GM12878 (cell line): ENCODE measurements at regions not wholly inside any gene's neighbourhood (a gene's known extent, or its start where the extent isn't known, plus 50 kb on each side); places are given as distances from the start of the nearest gene placed in this dataset.

Experiments used
- ATAC-seq: fragments of 200-7000 bp; cut with Tn5 transposase; 3 replicates; pipeline ENCODE4 v1.9.1; 2020; ENCODE audit warnings: mild to moderate bottlenecking, moderate library complexity
- BruUV-seq: library from RNA; stranded (reverse); fragments of 400-500 nt; replicated peaks from 2 replicates; lab custom pipeline; 2021; lab: Mats Ljungman, UMichigan
- CTCF ChIA-PET: fragments of 300-600 bp; sonication (Branson Sonifier 250); formaldehyde crosslinking; extraction: SDS; loops from one replicate; lab custom pipeline; 2021; ENCODE audit warnings: inconsistent platforms; lab: Yijun Ruan, JAX
- POLR2A ChIA-PET: fragments of 350-600 bp; formaldehyde crosslinking; extraction: SDS; loops from one replicate; lab custom pipeline; 2021; ENCODE audit warnings: inconsistent platforms; lab: Charles Lee
- RAD21 ChIA-PET: fragments of 300-600 bp; sonication (Branson Sonifier 250); formaldehyde crosslinking; loops from one replicate; lab custom pipeline; 2023; ENCODE audit warnings: antibody characterized with exemption; ENCODE audit not compliant: unreplicated experiment; lab: Charles Lee
- SMC1A ChIA-PET: fragments of 300-600 bp; sonication (Branson Sonifier 250); formaldehyde crosslinking; loops from one replicate; lab custom pipeline; 2023; ENCODE audit not compliant: unreplicated experiment, uncharacterized antibody; lab: Charles Lee
- DNase-seq: peaks from one replicate; pipeline ENCODE4 v3.0.0-alpha.2; 2011; ENCODE audit warnings: low read depth, low spot score
- FAIRE-seq: peaks from 3 replicates; lab custom pipeline; 2011; peaks lifted over from hg19 to GRCh38; lab: Jason Lieb, UNC
- H2AFZ ChIP-seq: 2 replicates; pipeline ENCODE4 v1.6.0; 2011; ENCODE audit warnings: low read depth, low read length, control low read depth; ENCODE audit not compliant: control insufficient read depth
- H3K27ac ChIP-seq: 2 replicates; pipeline ENCODE4 v1.5.1; 2011; ENCODE audit warnings: control low read depth; ENCODE audit not compliant: control insufficient read depth, insufficient read depth
- H3K27me3 ChIP-seq, 2 experiments: replicated peaks in 1 of 2; 2 replicates each; pipeline versions ENCODE4 v1.6.0 to v1.6.1; 2011; ENCODE audit warnings: low read length in 1 of 2; ENCODE audit not compliant: control insufficient read depth in 2 of 2, insufficient read depth in 2 of 2
- H3K36me3 ChIP-seq, 2 experiments: 2 replicates each; pipeline ENCODE4 v1.5.1; 2011; ENCODE audit warnings: low read length in 1 of 2; ENCODE audit not compliant: control insufficient read depth in 2 of 2, insufficient read depth in 2 of 2
- H3K4me1 ChIP-seq: 2 replicates; pipeline ENCODE4 v1.6.1; 2011; ENCODE audit warnings: mild to moderate bottlenecking, low read length, moderate library complexity, mixed read lengths; ENCODE audit not compliant: control insufficient read depth, insufficient read depth
- H3K4me2 ChIP-seq: 2 replicates; pipeline ENCODE4 v1.6.0; 2011; ENCODE audit warnings: control low read depth; ENCODE audit not compliant: control insufficient read depth, insufficient read depth
- H3K4me3 ChIP-seq: fragments of 200-600 bp; sonication (generic); 2 replicates; pipeline ENCODE4 v1.5.1; 2016
- H3K79me2 ChIP-seq: 2 replicates; pipeline ENCODE4 v1.6.0; 2011; ENCODE audit warnings: low read length; ENCODE audit not compliant: control insufficient read depth, insufficient read depth
- H3K9ac ChIP-seq: 2 replicates; pipeline ENCODE4 v1.8.0; 2011; ENCODE audit warnings: low read length, control low read depth, mixed read lengths; ENCODE audit not compliant: control insufficient read depth, insufficient read depth
- H3K9me3 ChIP-seq: replicated peaks from 3 replicates; pipeline ENCODE4 v1.5.1; 2011; ENCODE audit warnings: mild to moderate bottlenecking, low read length; ENCODE audit not compliant: control insufficient read depth, insufficient read depth
- H4K20me1 ChIP-seq: 2 replicates; pipeline ENCODE4 v1.6.0; 2011; ENCODE audit not compliant: control insufficient read depth, insufficient read depth
- CHD2 ChIP-seq: IDR thresholded peaks from 2 replicates; pipeline ENCODE4 v1.6.1; 2011; ENCODE audit warnings: low read depth, low read length, improper control_type of control experiment, borderline replicate concordance
- EED ChIP-seq: sonication (generic); IDR thresholded peaks from 2 replicates; pipeline ENCODE4 v1.6.1; 2016; ENCODE audit warnings: antibody characterized with exemption, low read depth
- EGR1 ChIP-seq, 2 experiments: IDR thresholded peaks; 1 replicate in 1 of 2; 2 replicates in 1 of 2; pipeline ENCODE4 v1.6.1; 2011 to 2012; ENCODE audit warnings: low read depth in 2 of 2, low read length in 2 of 2, borderline replicate concordance in 1 of 2, mild to moderate bottlenecking in 1 of 2, moderate library complexity in 1 of 2
- ETV6 ChIP-seq, 2 experiments: fragments of 450-650 bp in 1 of 2; IDR thresholded peaks in 1 of 2; conservative IDR thresholded peaks in 1 of 2; 2 replicates each; pipeline ENCODE4 v1.6.1; 2014; ENCODE audit warnings: antibody characterized with exemption in 1 of 2, borderline replicate concordance in 1 of 2, low read depth in 1 of 2, mild to moderate bottlenecking in 1 of 2, moderate library complexity in 1 of 2
- HSF1 ChIP-seq: fragments of 150-350 bp; IDR thresholded peaks from 2 replicates; pipeline ENCODE4 v1.6.1; 2014; ENCODE audit warnings: mild to moderate bottlenecking, low read depth, low read length
- IRF4 ChIP-seq: IDR thresholded peaks from 2 replicates; pipeline ENCODE4 v1.6.1; 2011; ENCODE audit warnings: low read depth, low read length
- KLF5 ChIP-seq: fragments of 450-650 bp; IDR thresholded peaks from 2 replicates; pipeline ENCODE4 v1.6.1; 2014; ENCODE audit warnings: mild to moderate bottlenecking; ENCODE audit not compliant: partially characterized antibody
- NFIC ChIP-seq: IDR thresholded peaks from 2 replicates; pipeline ENCODE4 v1.6.1; 2012; ENCODE audit warnings: low read depth, mild to moderate bottlenecking, inconsistent platforms, low read length, moderate library complexity
- PKNOX1 ChIP-seq: fragments of 450-650 bp; IDR thresholded peaks from 2 replicates; pipeline ENCODE4 v1.6.1; 2016; ENCODE audit warnings: mild to moderate bottlenecking
- PML ChIP-seq: IDR thresholded peaks from 2 replicates; pipeline ENCODE4 v1.6.1; 2012; ENCODE audit warnings: low read length, inconsistent platforms
- RUNX3 ChIP-seq: IDR thresholded peaks from 2 replicates; pipeline ENCODE4 v1.6.1; 2012; ENCODE audit warnings: low read length, inconsistent platforms
- SPI1 ChIP-seq: IDR thresholded peaks from 2 replicates; pipeline ENCODE4 v1.6.1; 2011; ENCODE audit warnings: low read depth, mild to moderate bottlenecking, low read length, moderate library complexity, borderline replicate concordance; ENCODE audit not compliant: insufficient read depth
- TCF12 ChIP-seq: IDR thresholded peaks from 2 replicates; pipeline ENCODE4 v1.6.1; 2011; ENCODE audit warnings: low read depth, mild to moderate bottlenecking, low read length
- YY1 ChIP-seq: IDR thresholded peaks from 2 replicates; pipeline ENCODE4 v1.6.1; 2011; ENCODE audit warnings: low read depth, mild to moderate bottlenecking, low read length
- WGBS: methylation state at CpG from one replicate; pipeline ENCODE4 v1.1.6; 2016; ENCODE audit warnings: low lambda C conversion rate; ENCODE audit not compliant: insufficient replicate concordance, insufficient coverage; ENCODE audit errors: missing lambda C conversion rate; 5-methylcytosine and 5-hydroxymethylcytosine counted together
- in situ Hi-C: fragments of 300-500 bp; cut with MboI; formaldehyde crosslinking; loops from 9 replicates; pipeline ENCODE4 v1.14.3; 2018; ENCODE audit warnings: mixed read lengths
- intact Hi-C: fragments of 100-400 bp; cut with micrococcal nuclease; formaldehyde crosslinking; loops from one replicate; pipeline ENCODE4 v1.14.2; 2022; ENCODE audit not compliant: unreplicated experiment

- CTCF ChIA-PET, result interaction anchor here (0.9 to 1.7 kb wide), 4 partner anchors 12 to 169 kb away, joined by 3 to 4 read pairs (median 4); partner anchors contain the start of gene ARHGEF3
- no peaks in the 10 kb centered on the region for H3K36me3 ChIP-seq
- no peaks in the 10 kb centered on the region for H3K79me2 ChIP-seq
- no peak for DNase-seq
- no peak overlapping the region for H2AFZ ChIP-seq
- FAIRE-seq, result peak; percentile 62
- intact Hi-C loops (no loop called here), in situ Hi-C loops (no loop called here)
- H3K27me3 ChIP-seq, result 0 out of 4 replicates have a peak, but pooled peaks cover 0 to 3% of the 10 kb centered on the region in 2 experiments
- no peaks in the 10 kb centered on the region for H4K20me1 ChIP-seq
- no peak overlapping the region for H3K9ac ChIP-seq
- no peak overlapping the region for H3K4me3 ChIP-seq
- POLR2A ChIA-PET, result interaction anchor here (1.2 kb wide), 1 partner anchor 11 kb away, joined by 3 read pairs; no protein-coding TSS in a partner anchor
- SMC1A ChIA-PET, result interaction anchor here (1.3 to 2.0 kb wide), 3 partner anchors 11 to 171 kb away, joined by 4 to 9 read pairs (median 6); no protein-coding TSS in a partner anchor
- no peaks in the 10 kb centered on the region for H3K9me3 ChIP-seq
- RAD21 ChIA-PET, result interaction anchor here (0.8 to 1.3 kb wide), 3 partner anchors 11 to 166 kb away, joined by 3 read pairs; no protein-coding TSS in a partner anchor
- no peak overlapping the region for H3K4me2 ChIP-seq
- no peak overlapping the region for H3K27ac ChIP-seq
- WGBS, result 13% methylated on average over 7 of the region's 7 CpGs
- no TSS peak for BruUV-seq
- peaks cover 4% of the 10 kb centered on the region; the same call in 1 of the 2 replicates for H3K4me1 ChIP-seq
- peak; percentile 64 for ATAC-seq
- TF ChIP-seq EGR1 (IDR thresholded peaks at IDR 0.05; ENCODE audit: borderline replicate concordance in 1 of 2, low read depth in 2 of 2, low read length in 2 of 2) (peak in 1 of 2 experiments; percentile 74; a peak in 1 of 3 replicates), HSF1 (no peak), PML (no peak), SPI1 (peak; percentile 69; the same call in 1 of the 2 replicates), KLF5 (no peak), CHD2 (no peak), TCF12 (peak; percentile 57; the same call in 1 of the 2 replicates), NFIC (peak; percentile 41; the same call in 1 of the 2 replicates), EED (peak; percentile 67; the same call in 1 of the 2 replicates), PKNOX1 (0 out of 2 replicates have a peak, but pooled peaks have one; percentile 35), RUNX3 (peak; percentile 47; the same call in 1 of the 2 replicates), ETV6 (conservative IDR thresholded peaks at IDR 0.05 in 1 of 2, IDR thresholded peaks at IDR 0.05 in 1 of 2; ENCODE audit: borderline replicate concordance in 1 of 2, low read depth in 1 of 2) (0 out of 4 replicates have a peak, but pooled peaks of 1 of the 2 experiments have one; percentile 21), YY1 (0 out of 2 replicates have a peak, but pooled peaks have one; percentile 35), IRF4 (peak; percentile 35; the same call in 1 of the 2 replicates)
Observed at GRCh38 chr3:56970461-56970879, 90.0 kb upstream of the SPATA12 start.
